Activated CD4-positive, alpha-beta T cell treated with anti-CD3 and anti-CD28 coated beads for 36 hours (primary cell): ENCODE measurements at regions not wholly inside any gene's neighbourhood (a gene's known extent, or its start where the extent isn't known, plus 50 kb on each side); places are given as distances from the start of the nearest gene placed in this dataset.

Source experiments
- ATAC-seq: fragments of 200-7000 bp; cut with Tn5 transposase; one replicate; pipeline ENCODE4 v1.10.0; 2021; ENCODE audit warnings: mild to moderate bottlenecking, moderate library complexity
- CTCF ChIA-PET: fragments of 350-600 bp; sonication (Branson Sonifier 250); formaldehyde crosslinking; loops from one replicate; lab custom pipeline; 2021; ENCODE audit warnings: antibody characterized with exemption; lab: Charles Lee
- POLR2A ChIA-PET: fragments of 350-600 bp; sonication (Branson Sonifier 250); formaldehyde crosslinking; loops from one replicate; lab custom pipeline; 2021; ENCODE audit warnings: antibody characterized with exemption, inconsistent platforms; lab: Charles Lee
- DNase-seq: peaks from one replicate; pipeline ENCODE4 v3.0.0-alpha.2; 2020
- H3K27ac Mint-ChIP-seq: one replicate; pipeline ENCODE4 v1.8.0; 2021; ENCODE audit warnings: mixed read lengths
- H3K27me3 Mint-ChIP-seq: one replicate; pipeline ENCODE4 v1.8.0; 2021; ENCODE audit warnings: mixed read lengths
- H3K36me3 Mint-ChIP-seq: one replicate; pipeline ENCODE4 v1.8.0; 2021; ENCODE audit warnings: low read depth, mixed read lengths
- H3K4me1 Mint-ChIP-seq: one replicate; pipeline ENCODE4 v1.8.0; 2021; ENCODE audit warnings: mixed read lengths
- H3K4me3 Mint-ChIP-seq: one replicate; pipeline ENCODE4 v1.8.0; 2021; ENCODE audit warnings: mild to moderate bottlenecking, moderate library complexity, mixed read lengths
- H3K9me3 Mint-ChIP-seq: one replicate; pipeline ENCODE4 v1.8.0; 2021; ENCODE audit warnings: low read depth, mixed read lengths
- intact Hi-C, 2 experiments: fragments of 100-400 bp; cut with DNase I in 1 of 2; cut with micrococcal nuclease in 1 of 2; formaldehyde crosslinking; loops; one replicate each; pipeline versions ENCODE4 v1.14.2 to v1.15.1; 2022 to 2024; cut with DNase I, micrococcal nuclease

DNA sequence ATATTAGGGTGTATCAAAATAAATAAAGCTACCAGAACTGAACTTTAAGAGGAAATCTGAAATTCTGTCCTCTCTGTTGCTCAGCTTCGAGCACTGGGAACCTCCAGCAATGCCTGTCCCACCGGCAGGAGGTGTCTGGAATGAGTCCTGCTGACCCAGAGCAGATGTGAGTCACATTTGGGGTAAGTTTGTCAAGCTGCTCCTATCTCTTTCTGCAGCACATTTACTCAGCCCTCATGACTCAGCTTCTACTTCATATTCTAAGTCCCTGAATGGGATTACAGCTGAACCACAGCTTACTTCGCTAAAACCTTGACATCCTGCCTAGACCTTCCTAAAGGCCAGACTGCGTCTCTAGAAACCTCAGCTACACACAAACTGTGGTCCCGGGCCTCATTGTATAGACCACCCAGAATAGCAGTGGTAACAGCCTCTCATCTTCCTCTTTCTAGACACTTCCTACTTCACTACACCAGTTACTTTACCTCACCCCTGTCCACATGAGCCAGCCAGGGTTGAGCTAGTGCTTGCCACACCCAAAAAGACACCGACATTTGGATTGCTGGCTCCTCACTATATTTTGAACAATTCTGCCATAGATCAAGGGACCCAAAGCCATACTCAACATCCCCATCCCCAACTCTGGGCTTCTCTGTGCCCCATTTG, 109.6 kb upstream of the TMCO5A start:
- no peak overlapping the region for H3K4me3 Mint-ChIP-seq
- ChIA-PET POLR2A (interaction anchor here (0.5 kb wide), 1 partner anchor 156 kb away, joined by 4 read pairs; no protein-coding TSS in a partner anchor), CTCF (no interaction called here)
- no peak for ATAC-seq
- H3K27me3 Mint-ChIP-seq = peaks cover 9% of the 10 kb centered on the region
- no peak for DNase-seq
- intact Hi-C loops = no loop called here
- no peaks in the 10 kb centered on the region for H3K4me1 Mint-ChIP-seq
- no peaks in the 10 kb centered on the region for H3K9me3 Mint-ChIP-seq
- H3K27ac Mint-ChIP-seq = no peak overlapping the region
- H3K36me3 Mint-ChIP-seq = no peaks in the 10 kb centered on the region

DNA sequence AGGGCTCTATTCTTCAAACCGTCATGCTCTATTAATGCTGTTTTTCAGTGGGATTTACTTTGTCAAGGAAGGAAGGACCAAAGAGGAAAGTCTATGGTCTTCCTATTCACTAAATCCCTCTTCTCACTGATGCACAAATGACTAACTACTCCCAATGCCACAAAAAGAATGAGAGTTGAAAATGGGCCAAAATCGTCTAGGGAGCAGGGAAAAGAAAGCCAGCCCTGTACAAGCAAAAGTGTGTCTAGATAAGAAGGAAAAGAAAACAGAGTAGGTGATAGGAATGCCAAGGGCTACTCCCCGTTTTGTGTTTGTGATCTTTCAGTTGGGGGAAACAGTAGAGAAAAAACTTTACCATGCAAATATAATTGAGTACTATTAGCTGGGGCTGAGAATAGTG, 97.2 kb upstream of the TMCO5A start:
- Mint-ChIP-seq H3K27ac (no peak overlapping the region), H3K27me3 (no peaks in the 10 kb centered on the region), H3K9me3 (peaks cover 7% of the 10 kb centered on the region), H3K36me3 (no peaks in the 10 kb centered on the region), H3K4me1 (no peaks in the 10 kb centered on the region), H3K4me3 (no peak overlapping the region)
- POLR2A ChIA-PET = no interaction called here
- ATAC-seq (no peak), DNase-seq (no peak)
- intact Hi-C loops = no loop called here
- CTCF ChIA-PET = no interaction called here

DNA sequence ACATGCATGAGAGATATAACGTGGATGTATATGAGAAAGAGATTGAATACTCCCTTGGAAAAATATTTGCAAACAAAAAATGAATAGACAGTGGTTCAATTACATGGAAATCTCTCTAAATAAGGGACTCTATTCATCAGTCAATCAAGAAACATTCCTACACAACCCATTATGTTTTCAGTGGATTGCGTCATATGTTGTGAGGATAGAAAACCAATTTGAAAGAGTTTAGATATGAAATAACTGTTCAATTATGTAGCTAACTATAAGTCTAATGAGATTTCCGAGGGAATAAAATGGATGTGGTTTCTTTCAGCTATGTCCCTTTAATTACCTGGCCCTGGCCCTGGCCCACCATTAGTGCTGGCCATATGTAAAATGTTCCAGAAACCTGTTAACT, 86.7 kb upstream of the TMCO5A start:
- Mint-ChIP-seq H3K36me3 (no peaks in the 10 kb centered on the region), H3K4me3 (no peak overlapping the region), H3K4me1 (no peaks in the 10 kb centered on the region), H3K27me3 (no peaks in the 10 kb centered on the region), H3K27ac (no peak overlapping the region), H3K9me3 (no peaks in the 10 kb centered on the region)
- ATAC-seq (no peak), DNase-seq (no peak)
- intact Hi-C loops = no loop called here
- CTCF ChIA-PET = no interaction called here
- POLR2A ChIA-PET = interaction anchor here (0.6 kb wide), 1 partner anchor 1692 kb away, joined by 3 read pairs; no protein-coding TSS in a partner anchor

DNA sequence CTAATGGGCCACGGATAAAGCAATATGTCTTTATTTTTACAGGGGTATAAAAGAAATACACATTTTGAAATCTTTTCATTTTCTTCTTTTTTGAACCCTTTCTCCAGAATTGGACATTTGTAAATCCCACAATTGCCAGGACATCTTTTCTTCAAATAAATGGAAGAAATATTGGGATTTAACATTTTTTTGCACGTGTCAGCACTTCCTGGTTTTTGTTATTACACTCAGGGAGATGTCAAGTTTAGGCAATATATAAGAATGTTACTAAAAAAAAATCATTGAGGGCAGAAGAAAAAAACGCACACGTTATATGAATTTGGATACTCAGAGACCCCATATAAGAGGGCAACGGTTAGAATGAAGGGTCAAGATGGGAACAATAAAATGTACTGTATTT, 78.3 kb upstream of the TMCO5A start:
- Mint-ChIP-seq H3K27ac (no peak overlapping the region), H3K4me1 (no peaks in the 10 kb centered on the region), H3K36me3 (no peaks in the 10 kb centered on the region), H3K27me3 (no peaks in the 10 kb centered on the region), H3K4me3 (no peak overlapping the region), H3K9me3 (no peaks in the 10 kb centered on the region)
- intact Hi-C loops = no loop called here
- ChIA-PET POLR2A (no interaction called here), CTCF (no interaction called here)
- DNase-seq (no peak), ATAC-seq (no peak)

DNA sequence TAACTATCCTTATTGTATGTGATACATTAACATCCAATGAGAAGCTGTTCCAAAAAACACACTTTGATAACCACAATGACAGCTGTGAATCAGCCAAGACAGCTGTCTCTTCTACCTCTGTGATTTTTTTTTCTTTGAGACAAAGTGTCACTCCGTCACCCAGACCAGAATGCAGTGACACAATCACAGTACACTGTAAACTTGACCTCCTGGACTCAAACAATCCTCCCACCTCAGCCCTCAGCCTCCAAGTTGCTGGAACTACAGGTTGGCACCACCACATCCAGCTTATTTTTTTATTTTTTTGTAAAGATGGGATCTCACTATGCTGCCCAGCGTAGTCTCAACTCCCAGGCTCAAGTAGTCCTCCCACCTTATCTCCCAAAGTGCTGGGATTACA, 73.5 kb upstream of the TMCO5A start:
- no peak for DNase-seq
- H3K27ac Mint-ChIP-seq = no peak overlapping the region
- no peaks in the 10 kb centered on the region for H3K36me3 Mint-ChIP-seq
- ATAC-seq = no peak
- ChIA-PET CTCF (interaction anchor here (0.6 kb wide), 1 partner anchor 1010 kb away, joined by 3 read pairs; no protein-coding TSS in a partner anchor), POLR2A (no interaction called here)
- H3K4me1 Mint-ChIP-seq = no peaks in the 10 kb centered on the region
- peaks cover 8% of the 10 kb centered on the region for H3K9me3 Mint-ChIP-seq
- intact Hi-C loops = no loop called here
- H3K4me3 Mint-ChIP-seq = no peak overlapping the region
- peaks cover 6% of the 10 kb centered on the region for H3K27me3 Mint-ChIP-seq

DNA sequence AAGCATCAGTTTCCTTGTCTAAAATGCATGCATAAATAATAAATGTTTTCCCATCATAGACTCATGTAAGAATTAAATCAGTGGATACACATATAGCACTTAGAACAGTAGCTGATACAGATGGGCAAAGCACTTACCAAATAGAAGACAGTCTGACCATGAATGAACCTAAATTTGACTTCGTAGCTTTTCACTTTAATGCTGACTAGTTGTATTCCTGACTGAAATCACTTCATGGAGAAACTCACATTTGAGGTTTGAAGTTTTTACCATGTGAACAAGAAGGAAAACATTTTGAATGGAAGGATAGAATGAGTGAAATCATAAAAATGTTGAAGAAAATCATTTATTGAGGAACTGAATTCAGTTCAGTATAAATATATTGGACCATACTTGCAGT, 68.8 kb upstream of the TMCO5A start:
- DNase-seq (no peak), ATAC-seq (no peak)
- peaks cover 6% of the 10 kb centered on the region for H3K27me3 Mint-ChIP-seq
- POLR2A ChIA-PET = no interaction called here
- H3K9me3 Mint-ChIP-seq = peaks cover 8% of the 10 kb centered on the region
- intact Hi-C loops = no loop called here
- no peak overlapping the region for H3K4me3 Mint-ChIP-seq
- H3K36me3 Mint-ChIP-seq = no peaks in the 10 kb centered on the region
- H3K4me1 Mint-ChIP-seq = no peaks in the 10 kb centered on the region
- CTCF ChIA-PET = no interaction called here
- H3K27ac Mint-ChIP-seq = no peak overlapping the region

DNA sequence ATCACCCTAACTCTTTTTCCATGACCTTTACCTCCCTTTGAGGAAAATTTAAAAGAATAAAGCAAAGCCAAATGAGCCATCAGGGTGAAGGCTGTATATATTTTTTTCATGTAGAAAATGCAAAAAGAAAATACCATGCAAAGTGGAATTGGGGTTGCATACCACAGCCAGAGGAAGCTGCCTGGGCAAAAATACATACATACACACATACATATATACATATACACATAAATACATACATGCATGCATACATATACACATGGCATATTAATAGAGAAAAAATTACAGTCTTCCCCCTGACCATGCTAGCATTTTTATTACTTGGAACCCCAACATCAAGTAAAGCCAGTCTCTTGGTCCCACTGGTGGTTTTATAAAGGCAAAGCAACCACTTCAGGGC, 63.7 kb upstream of the TMCO5A start:
- Mint-ChIP-seq H3K27ac (no peak overlapping the region), H3K27me3 (peaks cover 1% of the 10 kb centered on the region), H3K36me3 (no peaks in the 10 kb centered on the region), H3K9me3 (no peaks in the 10 kb centered on the region), H3K4me3 (no peak overlapping the region), H3K4me1 (no peaks in the 10 kb centered on the region)
- no peak for ATAC-seq
- POLR2A ChIA-PET = no interaction called here
- intact Hi-C loops = no loop called here
- no peak for DNase-seq
- CTCF ChIA-PET = no interaction called here

DNA sequence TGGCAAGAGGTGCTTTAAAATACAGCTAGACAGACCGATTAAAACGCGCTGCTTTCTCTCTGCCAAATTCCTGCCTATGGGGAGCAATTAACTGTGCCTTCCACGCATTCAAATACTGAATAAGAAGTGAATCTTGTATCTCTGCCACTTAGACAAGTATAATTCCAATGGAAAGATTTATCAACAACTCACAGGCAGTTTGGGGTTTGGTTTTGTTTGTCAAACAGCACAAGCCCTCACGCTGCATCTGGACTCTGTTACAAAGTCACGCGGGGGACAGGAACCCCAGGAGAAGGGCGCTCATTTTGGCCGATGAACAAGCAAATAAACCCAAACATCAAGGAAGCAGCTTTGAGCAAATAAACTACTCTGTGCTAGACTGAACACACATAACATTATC, 61.8 kb upstream of the TMCO5A start:
- Mint-ChIP-seq H3K4me3 (no peak overlapping the region), H3K9me3 (no peaks in the 10 kb centered on the region), H3K27me3 (peaks cover 3% of the 10 kb centered on the region), H3K4me1 (no peaks in the 10 kb centered on the region), H3K27ac (no peak overlapping the region), H3K36me3 (no peaks in the 10 kb centered on the region)
- DNase-seq = no peak
- CTCF ChIA-PET = interaction anchor here (0.7 kb wide), 1 partner anchor 478 kb away, joined by 3 read pairs; no protein-coding TSS in a partner anchor
- ATAC-seq = no peak
- POLR2A ChIA-PET = no interaction called here
- intact Hi-C loops = no loop called here

DNA sequence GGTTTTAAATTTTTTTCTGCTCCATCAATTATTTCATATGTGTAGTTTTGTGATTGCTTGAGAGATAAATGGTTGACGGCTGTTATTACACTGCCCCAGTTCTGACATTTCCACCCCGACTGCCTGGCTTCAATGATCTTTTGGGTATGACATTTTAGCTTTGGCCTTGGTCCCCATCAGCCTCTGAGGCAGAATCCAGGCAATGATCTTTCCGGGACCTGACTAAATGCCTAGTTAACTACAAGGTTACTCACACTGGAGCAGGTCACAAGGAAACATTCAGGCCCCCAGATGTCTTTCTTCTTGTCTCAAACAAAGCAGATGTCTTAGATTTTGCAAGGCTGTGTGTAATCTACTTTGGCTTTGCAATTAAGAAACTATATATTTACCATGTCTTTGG, 61.1 kb upstream of the TMCO5A start:
- no peak for ATAC-seq
- H3K27me3 Mint-ChIP-seq = peaks cover 3% of the 10 kb centered on the region
- POLR2A ChIA-PET = no interaction called here
- CTCF ChIA-PET = no interaction called here
- intact Hi-C loops = no loop called here
- H3K9me3 Mint-ChIP-seq = no peaks in the 10 kb centered on the region
- no peak for DNase-seq
- H3K27ac Mint-ChIP-seq = no peak overlapping the region
- no peaks in the 10 kb centered on the region for H3K36me3 Mint-ChIP-seq
- H3K4me1 Mint-ChIP-seq = no peaks in the 10 kb centered on the region
- no peak overlapping the region for H3K4me3 Mint-ChIP-seq

DNA sequence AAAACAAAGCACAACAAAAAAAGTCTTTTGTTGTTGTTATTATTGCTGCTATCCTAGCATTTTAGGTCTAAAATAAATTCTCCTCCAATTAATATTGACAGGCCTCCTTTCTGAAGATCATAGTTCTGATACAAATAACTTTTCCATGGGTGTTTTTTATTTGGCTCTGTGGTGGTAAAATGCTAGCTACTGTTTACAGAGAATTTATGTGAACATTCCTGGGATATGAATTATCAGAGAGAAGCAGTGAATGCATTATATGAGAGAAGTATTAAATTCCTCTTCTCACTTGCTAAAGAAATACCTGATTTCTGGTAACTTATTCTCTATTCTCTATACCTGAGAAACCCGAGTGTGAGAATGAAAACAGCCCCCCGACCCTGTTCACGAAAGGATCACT, 57.5 kb upstream of the TMCO5A start:
- Mint-ChIP-seq H3K9me3 (no peaks in the 10 kb centered on the region), H3K4me3 (no peak overlapping the region), H3K36me3 (no peaks in the 10 kb centered on the region), H3K27me3 (peaks cover 12% of the 10 kb centered on the region), H3K4me1 (no peaks in the 10 kb centered on the region), H3K27ac (no peak overlapping the region)
- no peak for DNase-seq
- ATAC-seq = no peak
- CTCF ChIA-PET = no interaction called here
- intact Hi-C loops = no loop called here
- POLR2A ChIA-PET = no interaction called here

DNA sequence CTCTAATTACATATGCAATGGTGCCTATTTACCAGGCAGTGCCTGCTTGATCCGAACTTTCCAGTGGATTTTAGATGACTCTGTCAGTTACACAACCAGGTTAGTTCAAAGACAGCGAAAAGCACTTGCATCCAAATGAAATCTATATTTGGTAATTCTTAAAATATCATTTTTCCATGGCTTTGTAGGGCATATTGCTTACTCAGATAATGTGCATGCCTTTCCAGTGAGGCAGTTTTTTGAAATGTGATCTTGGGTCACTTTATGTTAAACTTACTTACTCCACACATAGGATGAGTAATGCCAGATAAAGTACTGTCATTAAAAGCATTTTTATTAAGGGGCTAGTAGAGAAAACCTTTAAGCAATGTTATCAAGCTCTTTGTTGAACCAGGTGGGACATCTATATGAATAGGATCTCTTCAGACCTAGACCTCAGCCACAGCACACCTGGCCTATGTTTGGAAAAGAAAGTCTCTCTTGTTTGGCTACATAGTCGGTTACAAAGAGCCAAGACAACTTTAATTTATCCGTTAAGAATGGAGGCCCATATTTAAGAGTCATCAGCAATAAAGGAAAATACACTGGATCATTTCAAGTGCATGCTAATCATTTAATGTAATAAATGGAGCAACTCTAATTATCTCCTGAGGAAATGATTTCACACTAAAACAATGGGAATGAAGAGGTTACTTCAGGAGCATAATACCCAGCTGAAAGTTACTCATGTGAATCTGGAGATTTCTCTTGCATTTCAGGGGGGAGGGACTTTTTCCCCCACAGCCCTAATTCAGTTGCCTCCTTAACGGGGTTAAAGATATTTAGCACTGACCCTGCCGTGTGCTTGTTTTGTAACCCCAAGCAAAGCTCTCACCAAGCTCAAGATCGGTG, 56.3 kb upstream of the TMCO5A start:
- POLR2A ChIA-PET = no interaction called here
- no peaks in the 10 kb centered on the region for H3K36me3 Mint-ChIP-seq
- ATAC-seq = no peak
- no peaks in the 10 kb centered on the region for H3K4me1 Mint-ChIP-seq
- DNase-seq = no peak
- H3K27ac Mint-ChIP-seq = no peak overlapping the region
- peaks cover 12% of the 10 kb centered on the region for H3K27me3 Mint-ChIP-seq
- no peaks in the 10 kb centered on the region for H3K9me3 Mint-ChIP-seq
- CTCF ChIA-PET = interaction anchor here (0.9 kb wide), 1 partner anchor 9 kb away, joined by 3 read pairs; no protein-coding TSS in a partner anchor
- no peak overlapping the region for H3K4me3 Mint-ChIP-seq
- intact Hi-C loops = no loop called here
